NB4 (cell line): ENCODE measurements at regions not wholly inside any gene's neighbourhood (a gene's known extent, or its start where the extent isn't known, plus 50 kb on each side); places are given as distances from the start of the nearest gene placed in this dataset.

ENCODE experiments used
- MYC ChIP-seq: IDR thresholded peaks from 2 replicates; pipeline ENCODE4 v1.6.1; 2011; ENCODE audit warnings: low read depth, low read length
- POLR2A ChIP-seq: IDR thresholded peaks from 2 replicates; pipeline ENCODE4 v1.6.1; 2011; ENCODE audit warnings: mild to moderate bottlenecking; ENCODE audit not compliant: insufficient read length; ENCODE audit errors: extremely low read depth
- TF ChIP-seq, protein P1 (sequence below): IDR thresholded peaks from one replicate; pipeline ENCODE4 v1.5.1; 2012; ENCODE audit warnings: low read depth, low read length
- TF ChIP-seq, protein P2 (sequence below): IDR thresholded peaks from 2 replicates; pipeline ENCODE4 v1.6.1; 2011; ENCODE audit warnings: low read depth, low read length

DNA sequence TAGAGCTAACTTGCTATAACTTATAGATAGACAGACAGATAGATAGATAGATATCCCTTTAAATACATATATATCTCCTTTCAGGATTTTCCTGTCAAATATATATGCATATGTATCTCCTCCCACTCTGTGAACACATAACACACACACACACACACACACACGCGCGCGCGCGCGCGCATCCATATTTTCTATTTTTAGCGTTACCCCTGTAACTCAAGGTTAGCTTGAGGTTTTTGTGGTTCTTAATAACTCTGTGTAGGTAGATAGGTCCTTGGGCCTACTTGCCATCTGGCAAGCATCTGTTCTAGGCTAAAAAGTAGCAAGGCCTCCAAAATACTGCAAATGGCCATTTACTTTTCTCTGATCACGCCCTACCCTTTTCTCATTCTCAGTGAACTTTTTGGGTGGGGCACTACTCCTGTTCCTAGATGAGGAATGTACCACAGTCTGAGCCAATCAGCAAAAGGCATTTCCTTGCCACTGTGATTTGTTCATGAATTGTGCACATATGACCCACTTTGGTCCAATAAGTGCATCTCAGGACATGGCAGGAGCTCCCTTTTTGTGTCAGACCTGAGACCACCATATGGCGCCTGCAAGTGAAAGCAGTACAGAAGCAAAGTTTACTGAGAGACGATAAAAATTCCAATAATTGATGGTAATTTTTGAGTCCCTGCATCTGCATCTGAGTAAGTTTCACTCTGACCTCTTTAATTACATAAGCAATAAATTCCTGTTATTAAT is 740.5 kb upstream of the API5 start:
- TF ChIP-seq, protein P1, sequence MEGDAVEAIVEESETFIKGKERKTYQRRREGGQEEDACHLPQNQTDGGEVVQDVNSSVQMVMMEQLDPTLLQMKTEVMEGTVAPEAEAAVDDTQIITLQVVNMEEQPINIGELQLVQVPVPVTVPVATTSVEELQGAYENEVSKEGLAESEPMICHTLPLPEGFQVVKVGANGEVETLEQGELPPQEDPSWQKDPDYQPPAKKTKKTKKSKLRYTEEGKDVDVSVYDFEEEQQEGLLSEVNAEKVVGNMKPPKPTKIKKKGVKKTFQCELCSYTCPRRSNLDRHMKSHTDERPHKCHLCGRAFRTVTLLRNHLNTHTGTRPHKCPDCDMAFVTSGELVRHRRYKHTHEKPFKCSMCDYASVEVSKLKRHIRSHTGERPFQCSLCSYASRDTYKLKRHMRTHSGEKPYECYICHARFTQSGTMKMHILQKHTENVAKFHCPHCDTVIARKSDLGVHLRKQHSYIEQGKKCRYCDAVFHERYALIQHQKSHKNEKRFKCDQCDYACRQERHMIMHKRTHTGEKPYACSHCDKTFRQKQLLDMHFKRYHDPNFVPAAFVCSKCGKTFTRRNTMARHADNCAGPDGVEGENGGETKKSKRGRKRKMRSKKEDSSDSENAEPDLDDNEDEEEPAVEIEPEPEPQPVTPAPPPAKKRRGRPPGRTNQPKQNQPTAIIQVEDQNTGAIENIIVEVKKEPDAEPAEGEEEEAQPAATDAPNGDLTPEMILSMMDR, result no peak
- TF ChIP-seq POLR2A (no peak), MYC (no peak)
- TF ChIP-seq, protein P2, sequence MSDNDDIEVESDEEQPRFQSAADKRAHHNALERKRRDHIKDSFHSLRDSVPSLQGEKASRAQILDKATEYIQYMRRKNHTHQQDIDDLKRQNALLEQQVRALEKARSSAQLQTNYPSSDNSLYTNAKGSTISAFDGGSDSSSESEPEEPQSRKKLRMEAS, result no peak
